Stomach smooth muscle (tissue), 2 donors: ENCODE measurements at regions not wholly inside any gene's neighbourhood (a gene's known extent, or its start where the extent isn't known, plus 50 kb on each side); places are given as distances from the start of the nearest gene placed in this dataset.

Source experiments
- H3K27ac ChIP-seq: one replicate; pipeline ENCODE4 v1.7.0; 2013; ENCODE audit warnings: mild to moderate bottlenecking, low read length, inconsistent platforms
- H3K27me3 ChIP-seq, 2 donors: one replicate each; pipeline ENCODE4 v1.7.0; 2013; ENCODE audit warnings: low read length in 2 of 2; ENCODE audit not compliant: insufficient read depth in 2 of 2, control insufficient read depth in 1 of 2
- H3K36me3 ChIP-seq, 2 donors: one replicate each; pipeline ENCODE4 v1.7.0; 2013; ENCODE audit warnings: low read length in 2 of 2; ENCODE audit not compliant: control insufficient read depth in 2 of 2, insufficient read depth in 2 of 2
- H3K4me1 ChIP-seq: one replicate; pipeline ENCODE4 v1.7.0; 2013; ENCODE audit warnings: low read length; ENCODE audit not compliant: control insufficient read depth, insufficient read depth
- H3K4me3 ChIP-seq, 2 donors: one replicate each; pipeline ENCODE4 v1.7.0; 2013; ENCODE audit warnings: low read length in 2 of 2
- H3K9ac ChIP-seq, 2 donors: one replicate each; pipeline ENCODE4 v1.7.0; 2013; ENCODE audit warnings: low read length in 2 of 2, mild to moderate bottlenecking in 1 of 2
- H3K9me3 ChIP-seq, 2 donors: one replicate each; pipeline ENCODE4 v1.7.0; 2013; ENCODE audit warnings: low read length in 2 of 2; ENCODE audit not compliant: control insufficient read depth in 2 of 2
- donor health status: healthy.
- donor health status: Pancreatic carcinoma.

DNA sequence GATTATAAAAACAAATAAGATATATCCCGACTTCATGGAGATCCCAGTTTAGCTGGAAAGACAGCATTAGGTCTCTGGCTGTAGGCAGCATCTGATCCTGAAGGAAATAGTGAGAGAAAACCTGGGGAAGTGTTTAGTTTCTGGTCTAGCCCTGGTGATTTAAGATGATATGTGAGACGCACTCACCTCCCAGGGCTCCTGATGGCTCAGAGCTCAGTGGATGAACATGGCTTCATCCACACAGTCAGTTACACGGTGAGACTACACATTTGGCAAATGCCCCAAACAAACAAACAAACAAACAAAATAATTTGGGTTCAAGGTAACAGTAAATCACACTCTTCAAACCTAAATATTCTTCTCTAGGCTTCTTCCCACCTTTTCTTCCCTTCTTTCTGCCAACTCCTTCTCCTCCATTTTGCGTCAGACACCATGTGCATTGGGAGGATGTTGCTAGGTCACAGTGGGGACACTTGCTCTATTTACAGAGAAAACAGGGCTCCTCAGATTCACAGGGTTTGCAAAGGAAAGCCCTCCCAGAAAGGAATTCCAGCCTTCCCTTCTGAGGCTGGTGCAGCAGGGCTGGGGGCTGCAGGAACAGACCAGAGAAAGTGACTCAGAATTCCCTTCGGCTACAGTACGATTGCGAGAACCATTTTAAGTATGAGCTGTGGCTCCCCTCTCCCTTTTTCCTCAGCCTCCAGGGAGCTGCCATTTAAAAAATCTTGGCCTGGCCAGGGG lies 59.6 kb upstream of the SALL4 start:
- Histone ChIP-seq H3K4me1 (no peaks in the 10 kb centered on the region), H3K27ac (no peak overlapping the region), H3K4me3 (no peak overlapping the region), H3K27me3 (no peaks in the 10 kb centered on the region), H3K36me3 (no peaks in the 10 kb centered on the region), H3K9me3 (no peaks in the 10 kb centered on the region), H3K9ac (no peak overlapping the region)

DNA sequence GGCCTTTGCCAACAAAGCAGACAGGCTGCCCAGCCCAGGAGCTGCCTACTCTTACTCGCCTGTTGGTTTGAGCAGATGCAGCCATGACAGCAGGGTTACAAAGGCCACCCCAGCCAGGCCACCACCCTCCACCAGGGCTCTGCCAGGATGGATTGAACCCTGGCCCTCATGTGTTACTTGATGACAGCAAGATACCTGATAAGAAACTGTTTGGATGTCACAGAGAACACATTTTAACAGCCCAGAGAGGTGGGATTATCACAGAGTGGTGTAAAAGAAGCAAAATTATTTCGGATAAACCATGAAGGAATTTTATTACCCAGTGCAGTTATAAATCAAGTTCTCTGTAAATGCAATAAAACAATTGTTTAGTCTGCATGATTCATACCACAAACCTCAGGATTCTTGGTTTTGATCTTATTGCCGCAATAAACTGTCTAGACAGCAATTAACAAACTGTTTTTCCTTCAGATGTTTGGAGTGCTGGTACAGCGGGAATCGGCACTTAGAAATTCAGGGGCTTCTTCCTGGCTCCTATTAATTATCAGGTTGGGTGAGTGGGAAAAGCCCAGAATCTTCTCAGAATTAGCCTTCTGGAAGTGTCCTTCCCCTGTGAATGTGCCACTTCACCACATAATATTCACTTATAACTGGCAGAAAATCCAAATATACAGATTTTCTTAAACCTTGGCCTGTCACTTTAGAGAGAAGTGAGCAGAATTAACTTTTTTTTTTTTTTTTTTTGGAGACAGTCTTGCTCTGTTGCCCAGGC lies 58.0 kb upstream of the SALL4 start:
- H3K36me3 ChIP-seq, result no peaks in the 10 kb centered on the region

DNA sequence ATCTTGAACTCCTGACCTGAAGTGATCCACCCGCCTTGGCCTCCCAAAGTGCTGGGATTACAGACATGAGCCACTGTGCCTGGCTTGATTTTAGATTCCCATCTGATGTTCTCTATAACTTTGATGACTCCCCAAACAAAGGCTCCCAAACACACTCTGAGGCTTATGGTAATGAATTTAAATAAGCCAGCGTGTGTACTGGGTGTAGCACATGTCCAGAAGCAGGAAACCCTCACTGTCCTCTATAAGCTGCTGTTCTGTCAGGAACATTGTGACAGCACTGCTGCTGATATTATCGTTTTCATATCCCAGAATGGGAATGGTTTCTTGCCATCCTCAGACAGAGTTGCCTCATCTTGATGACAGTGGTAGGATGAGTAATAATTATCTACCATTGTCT lies 54.1 kb upstream of the SALL4 start:
- Histone ChIP-seq H3K4me1 (no peaks in the 10 kb centered on the region), H3K9ac (no peak overlapping the region), H3K36me3 (no peaks in the 10 kb centered on the region), H3K27me3 (no peaks in the 10 kb centered on the region), H3K27ac (no peak overlapping the region), H3K4me3 (no peak overlapping the region), H3K9me3 (no peaks in the 10 kb centered on the region)

More for the DNA sequence above, 58.0 kb upstream of the SALL4 start:
- Histone ChIP-seq H3K27ac (no peak overlapping the region), H3K4me1 (no peaks in the 10 kb centered on the region), H3K4me3 (no peak overlapping the region), H3K9me3 (no peaks in the 10 kb centered on the region), H3K27me3 (no peaks in the 10 kb centered on the region), H3K9ac (no peak overlapping the region)

DNA sequence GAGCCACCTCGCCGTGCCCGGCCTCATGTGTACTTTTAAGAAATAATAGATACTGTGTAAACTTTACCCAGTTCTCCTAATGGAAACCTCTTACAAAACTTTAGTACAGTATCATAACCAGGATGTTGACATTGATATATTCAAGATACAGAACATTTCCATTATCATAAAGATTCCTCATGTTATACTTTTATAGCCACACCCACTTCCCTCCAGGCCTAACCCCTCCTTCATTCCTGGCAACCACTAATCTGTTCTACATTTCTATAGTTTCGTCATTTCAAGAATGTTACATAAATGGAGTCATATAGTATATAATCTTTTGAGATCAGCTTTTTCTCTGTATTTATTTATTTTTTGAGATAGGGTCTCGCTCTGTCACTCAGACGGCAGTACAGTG lies 52.6 kb upstream of the SALL4 start:
- H3K9ac ChIP-seq, result no peak overlapping the region
- no peaks in the 10 kb centered on the region for H3K9me3 ChIP-seq
- no peak overlapping the region for H3K4me3 ChIP-seq
- H3K27ac ChIP-seq, result no peak overlapping the region
- no peaks in the 10 kb centered on the region for H3K36me3 ChIP-seq
- no peaks in the 10 kb centered on the region for H3K4me1 ChIP-seq
- H3K27me3 ChIP-seq, result no peaks in the 10 kb centered on the region
